NCI-H510A treated with DMSO at 0.1 percent for 48 hours (cell line): ENCODE measurements at regions not wholly inside any gene's neighbourhood (a gene's known extent, or its start where the extent isn't known, plus 50 kb on each side); places are given as distances from the start of the nearest gene placed in this dataset.

Experiments
- DNase-seq: peaks from one replicate; lab custom pipeline; 2025; lab: John Stamatoyannopoulos, UW

DNA sequence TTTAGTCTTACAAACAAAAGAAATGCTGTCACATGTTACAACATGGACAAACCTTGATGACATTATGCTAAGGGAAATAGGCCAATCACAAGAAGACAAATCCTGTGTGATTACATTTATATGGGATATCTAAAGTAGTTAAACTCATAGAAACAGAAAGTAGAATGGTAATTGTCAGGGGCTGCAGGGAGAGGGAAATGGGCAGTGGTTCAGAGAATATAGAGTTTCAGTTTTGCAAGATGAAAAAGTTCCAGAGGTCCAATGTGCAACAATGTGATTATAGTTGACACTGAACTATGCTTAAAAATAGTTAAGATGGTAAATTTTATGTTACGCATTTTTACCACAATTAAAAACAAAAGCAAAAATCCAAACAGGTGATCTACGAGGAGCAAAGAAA is 265.5 kb downstream of the NDUFS4 start:
- DNase-seq = no peak

DNA sequence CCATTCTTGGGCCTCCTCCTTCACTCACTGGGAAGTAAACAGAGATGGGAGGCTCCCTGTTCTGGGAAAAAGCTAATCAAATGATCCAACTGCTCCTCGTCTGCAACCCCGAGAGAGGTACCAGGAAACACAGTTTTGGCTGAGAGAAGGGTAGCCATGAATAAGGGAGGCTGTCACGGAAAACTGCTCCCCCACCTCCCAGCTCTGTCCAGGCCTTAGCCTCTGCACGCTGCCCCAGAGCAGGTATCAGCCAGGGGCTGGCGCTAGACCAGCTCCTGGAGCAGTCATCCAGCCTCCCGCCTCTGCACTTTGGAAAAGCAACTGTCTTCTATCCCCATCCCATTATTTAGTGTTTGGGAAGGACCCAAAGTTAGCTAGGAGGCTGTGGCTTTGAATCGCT is 266.1 kb downstream of the NDUFS4 start:
- no peak for DNase-seq

DNA sequence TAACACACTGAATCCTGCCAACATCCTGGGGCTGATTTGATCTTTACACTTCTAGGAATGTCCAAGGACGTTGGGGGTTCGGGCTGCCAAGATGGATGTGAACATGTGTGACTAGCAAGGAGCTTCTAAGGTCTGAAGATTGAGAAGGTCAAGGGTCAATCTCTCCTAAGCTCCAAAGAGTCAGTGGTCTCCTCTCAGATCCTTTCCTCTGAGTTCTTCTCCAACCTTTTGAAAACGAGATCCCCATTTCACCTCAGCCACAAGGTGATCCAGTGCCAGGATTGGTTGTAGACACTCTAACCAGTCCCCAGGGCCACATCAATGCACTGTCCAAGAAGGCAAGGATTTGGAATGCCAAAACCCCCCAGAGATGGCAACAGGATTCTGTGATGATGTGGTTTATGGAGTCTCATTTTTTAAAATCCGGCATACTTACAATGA is 266.8 kb downstream of the NDUFS4 start:
- no peak for DNase-seq

DNA sequence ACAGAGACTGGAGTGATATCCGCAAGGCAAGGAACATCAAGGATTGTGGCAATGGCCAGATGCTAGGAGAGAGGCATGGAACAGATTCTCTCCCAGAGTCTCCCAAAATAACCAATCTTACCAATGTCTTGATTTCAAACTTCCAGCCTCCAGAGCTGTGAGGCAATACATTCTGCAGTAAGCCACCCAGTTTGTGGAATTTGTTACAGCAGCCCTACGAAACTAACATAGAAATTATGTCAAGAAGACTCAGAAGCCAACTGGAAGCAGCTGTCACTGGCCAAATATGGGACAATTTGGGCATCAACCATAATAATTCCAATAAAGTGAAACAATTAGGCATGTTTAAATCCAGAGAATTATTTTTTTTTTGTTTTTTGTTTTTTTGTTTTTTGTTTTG is 271.1 kb downstream of the NDUFS4 start:
- no peak for DNase-seq
